Stimulated activated CD8-positive, alpha-beta memory T cell treated with anti-CD3 and anti-CD28 coated beads, Interleukin-15, amount 100 ng/mL, for 1 hour (primary cell): ENCODE measurements at regions not wholly inside any gene's neighbourhood (a gene's known extent, or its start where the extent isn't known, plus 50 kb on each side); places are given as distances from the start of the nearest gene placed in this dataset.
"Not testable (repeated sequence)": the region's sequence is repeated elsewhere in the genome, so short reads cannot be mapped to it uniquely, and the experiment has no call there.

Experiments used
- DNase-seq: peaks from one replicate; pipeline ENCODE4 v3.0.0-alpha.2; 2020; ENCODE audit warnings: low read depth

DNA sequence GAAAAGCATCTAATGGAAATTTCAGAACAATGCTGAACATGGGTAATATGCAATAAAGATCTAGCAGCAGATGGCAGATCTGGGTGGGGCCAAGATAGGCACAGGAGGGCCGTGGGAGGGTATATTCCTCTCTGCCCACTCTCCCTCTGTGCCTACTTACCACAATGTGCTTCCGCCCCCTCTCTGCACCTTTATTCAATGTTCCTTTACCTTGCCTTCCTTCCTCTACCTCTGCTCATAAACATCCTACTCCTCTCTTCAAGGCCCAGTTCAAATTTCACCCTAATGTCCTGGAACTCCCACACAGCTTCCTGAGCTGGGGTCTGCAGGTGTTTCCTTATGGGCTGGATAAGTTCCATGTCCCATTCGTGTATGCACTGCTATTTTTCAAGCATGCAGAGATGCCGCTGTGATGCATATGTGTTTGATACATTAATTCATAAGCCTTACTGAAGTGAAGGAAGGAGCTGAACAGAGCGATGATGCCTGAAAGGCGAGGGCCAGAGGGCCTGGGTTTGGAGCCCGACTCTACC lies 65.6 kb upstream of the EDEM3 start:
- DNase-seq, result no peak

DNA sequence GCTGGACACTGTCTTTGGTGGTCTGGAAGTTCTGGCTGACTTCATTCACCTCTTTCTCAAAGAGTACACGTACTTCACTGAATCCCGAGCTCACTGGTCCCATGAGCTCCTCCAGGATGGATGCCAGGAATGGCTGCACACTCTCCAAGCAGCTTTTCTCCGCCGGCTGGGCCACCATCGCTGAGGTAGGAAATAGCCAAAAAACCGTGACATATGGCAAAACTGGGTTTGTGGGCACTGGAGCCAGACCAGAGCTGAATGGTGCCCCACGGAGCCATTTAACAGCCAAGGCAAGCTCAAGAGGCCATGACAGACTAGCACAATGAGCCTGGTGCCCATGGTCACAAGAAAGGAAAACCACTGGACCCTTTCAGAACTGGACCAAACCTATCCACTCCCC lies 64.0 kb upstream of the EDEM3 start:
- DNase-seq, result no peak

GRCh38 chr1:184817003-184817402 lies 62.3 kb upstream of the EDEM3 start:
- DNase-seq, result not testable (repeated sequence)

- DNase-seq, result no peak
Observed at GRCh38 chr1:184813528-184814089, 59.0 kb upstream of the EDEM3 start.

DNA sequence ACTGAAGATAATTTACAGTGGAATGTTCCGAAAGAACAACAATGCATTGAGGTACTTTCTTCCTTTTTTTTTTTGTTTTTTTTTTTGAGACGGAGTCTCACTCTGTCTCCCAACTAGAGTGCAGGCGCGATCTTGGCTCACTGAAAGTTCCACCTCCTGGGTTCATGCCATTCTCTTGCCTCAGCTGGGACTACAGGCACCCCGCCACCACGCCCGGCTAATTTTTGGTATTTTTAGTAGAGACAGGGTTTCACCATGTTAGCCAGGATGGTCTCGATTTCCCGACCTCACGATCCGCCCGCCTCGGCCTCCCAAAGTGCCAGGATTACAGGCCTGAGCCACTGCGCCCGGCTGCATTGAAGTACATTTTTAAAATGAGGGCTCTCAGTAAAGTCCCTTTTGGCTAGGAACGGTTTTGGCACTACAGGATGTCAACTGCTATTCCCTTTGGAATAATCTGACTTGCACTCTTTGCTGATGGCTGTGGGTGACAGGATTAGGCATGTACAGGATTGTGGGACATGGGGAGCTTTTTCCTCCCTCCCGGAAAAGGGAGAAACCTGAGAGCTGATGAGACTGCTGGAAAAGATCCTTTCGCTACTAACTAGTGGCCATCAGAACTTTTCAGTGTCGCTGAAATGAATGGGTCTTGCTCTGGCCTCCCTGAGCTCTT lies 56.9 kb upstream of the EDEM3 start:
- no peak for DNase-seq

DNA sequence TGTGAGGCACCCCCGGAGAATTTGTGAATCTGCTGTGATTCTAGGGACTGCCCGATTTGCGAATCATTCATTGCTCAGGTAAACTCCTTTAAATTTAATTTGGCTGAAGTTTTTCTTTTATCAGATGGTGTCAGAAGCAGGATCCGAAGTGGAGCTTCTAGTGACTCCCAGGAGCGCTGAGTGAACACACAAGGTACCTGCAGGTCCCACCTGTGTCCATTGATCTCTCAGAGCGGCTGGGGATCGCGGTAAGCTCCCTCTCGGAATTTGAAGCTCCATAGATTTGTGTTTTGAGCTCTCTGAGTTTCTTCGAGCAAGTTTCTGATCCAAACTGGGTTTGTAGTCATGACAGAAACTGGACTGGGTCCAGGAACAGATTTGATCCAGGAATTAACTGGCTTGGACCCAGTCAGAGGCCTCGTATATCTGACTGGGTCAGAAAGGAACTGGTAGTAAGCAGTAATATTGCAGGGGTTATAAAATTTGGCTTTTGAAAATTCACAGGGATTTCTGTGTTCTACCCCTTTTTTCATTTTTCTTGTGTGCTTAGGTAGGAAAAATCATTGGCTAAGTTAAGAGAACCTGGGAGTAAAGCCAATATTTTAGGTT lies 56.2 kb upstream of the EDEM3 start:
- DNase-seq, result no peak

- DNase-seq, result no peak
Observed at GRCh38 chr1:184806296-184806721, 51.7 kb upstream of the EDEM3 start.

DNA sequence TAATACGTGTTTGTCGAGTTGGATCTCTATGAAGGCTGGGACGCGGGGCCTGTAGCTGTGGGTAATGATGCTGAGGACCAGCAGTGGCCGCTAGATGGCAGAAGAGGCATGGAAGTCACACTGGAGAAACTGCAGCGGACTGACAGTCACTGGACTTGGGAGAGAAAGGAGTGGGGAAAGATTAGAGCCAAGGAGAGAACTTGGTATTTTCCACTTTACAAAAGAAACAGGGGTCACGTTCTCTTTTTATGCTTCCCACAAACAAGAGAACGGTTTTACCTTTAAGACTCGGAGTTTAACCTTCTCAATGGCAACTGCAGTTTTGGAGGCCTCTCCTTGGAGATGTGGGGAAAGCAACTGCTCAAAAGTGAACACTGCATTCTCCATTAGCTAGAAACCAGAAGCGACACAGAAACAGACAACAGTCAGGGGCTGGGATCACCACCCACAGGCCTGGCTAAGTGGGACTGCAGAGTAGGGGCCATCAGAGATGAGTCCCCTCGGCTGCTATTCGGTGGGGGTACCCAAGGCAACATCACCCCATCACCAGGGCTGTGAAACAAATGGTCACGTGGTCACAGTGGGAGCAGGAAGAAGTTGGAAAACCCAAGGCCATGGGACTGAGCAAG lies 51.1 kb upstream of the EDEM3 start:
- DNase-seq, result peak; percentile 82
